ENCODE measurements at regions not wholly inside any gene's neighbourhood (a gene's known extent, or its start where the extent isn't known, plus 50 kb on each side); places are given as distances from the start of the nearest gene placed in this dataset.

- DNase-seq (ENCODE audit: low read depth): no peak
Measured at GRCh38 chr5:38032149-38032548, 192.3 kb upstream of the GDNF start.

GRCh38 chr5:38031304-38031703, 191.5 kb upstream of the GDNF start:
- no peak for DNase-seq (ENCODE audit: low read depth)

- no peak for DNase-seq (ENCODE audit: low read depth)
Measured at GRCh38 chr5:38029397-38030065, 189.7 kb upstream of the GDNF start.

GRCh38 chr5:38023799-38024198, 184.0 kb upstream of the GDNF start:
- no peak for DNase-seq (ENCODE audit: low read depth)

GRCh38 chr5:38023371-38023770, 183.5 kb upstream of the GDNF start:
- DNase-seq (ENCODE audit: low read depth): no peak

GRCh38 chr5:38022631-38023030, 182.8 kb upstream of the GDNF start:
- no peak for DNase-seq (ENCODE audit: low read depth)

GRCh38 chr5:38018016-38018415, 178.2 kb upstream of the GDNF start:
- no peak for DNase-seq (ENCODE audit: low read depth)

- DNase-seq (ENCODE audit: low read depth): no peak
Measured at GRCh38 chr5:38013107-38013506, 173.3 kb upstream of the GDNF start.

- no peak for DNase-seq (ENCODE audit: low read depth)
Measured at GRCh38 chr5:38011668-38012188, 171.9 kb upstream of the GDNF start.

GRCh38 chr5:38009749-38010358, 170.0 kb upstream of the GDNF start:
- DNase-seq (ENCODE audit: low read depth): no peak

- peak; percentile 54 for DNase-seq (ENCODE audit: low read depth)
Measured at GRCh38 chr5:38008198-38008597, 168.4 kb upstream of the GDNF start.

GRCh38 chr5:37999593-37999992, 159.8 kb upstream of the GDNF start:
- DNase-seq (ENCODE audit: low read depth): no peak

- DNase-seq (ENCODE audit: low read depth): no peak
Measured at GRCh38 chr5:37996918-37997317, 157.1 kb upstream of the GDNF start.

- DNase-seq (ENCODE audit: low read depth): no peak
Measured at GRCh38 chr5:37994729-37995128, 154.9 kb upstream of the GDNF start.

- no peak for DNase-seq (ENCODE audit: low read depth)
Measured at GRCh38 chr5:37991301-37992299, 151.8 kb upstream of the GDNF start.

GRCh38 chr5:37989884-37990283, 150.0 kb upstream of the GDNF start:
- DNase-seq (ENCODE audit: low read depth): no peak

GRCh38 chr5:37988454-37989046, 148.7 kb upstream of the GDNF start:
- no peak for DNase-seq (ENCODE audit: low read depth)

- DNase-seq (ENCODE audit: low read depth): peak; percentile 26
Measured at GRCh38 chr5:37984300-37984699, 144.5 kb upstream of the GDNF start.

- no peak for DNase-seq (ENCODE audit: low read depth)
Measured at GRCh38 chr5:37983463-37983862, 143.6 kb upstream of the GDNF start.

GRCh38 chr5:37979559-37979958, 139.7 kb upstream of the GDNF start:
- no peak for DNase-seq (ENCODE audit: low read depth)

- no peak for DNase-seq (ENCODE audit: low read depth)
Measured at GRCh38 chr5:37975531-37975930, 135.7 kb upstream of the GDNF start.
